Astrocyte (in vitro differentiated cells and primary cell): ENCODE measurements at regions not wholly inside any gene's neighbourhood (a gene's known extent, or its start where the extent isn't known, plus 50 kb on each side); places are given as distances from the start of the nearest gene placed in this dataset.

Experiments
- DNase-seq: peaks from one replicate; pipeline ENCODE4 v3.0.0-alpha.2; 2010; ENCODE audit warnings: low read depth
- FAIRE-seq: peaks from 2 replicates; lab custom pipeline; 2011; peaks lifted over from hg19 to GRCh38; lab: Jason Lieb, UNC
- H2AFZ ChIP-seq: 2 replicates; pipeline ENCODE4 v1.6.0; 2012; ENCODE audit warnings: low read depth, low read length, inconsistent platforms
- H3K27ac ChIP-seq: 2 replicates; pipeline ENCODE4 v1.5.1; 2011; ENCODE audit warnings: low read depth, low read length, inconsistent platforms
- H3K27me3 ChIP-seq: 2 replicates; pipeline ENCODE4 v1.6.0; 2011; ENCODE audit warnings: low read length, inconsistent platforms; ENCODE audit not compliant: insufficient read depth
- H3K36me3 ChIP-seq: 2 replicates; pipeline ENCODE4 v1.5.1; 2011; ENCODE audit warnings: low read length, inconsistent platforms; ENCODE audit not compliant: insufficient read depth
- H3K4me1 ChIP-seq: 2 replicates; pipeline ENCODE4 v1.5.1; 2011; ENCODE audit warnings: low read length, inconsistent platforms; ENCODE audit not compliant: insufficient read depth
- H3K4me2 ChIP-seq: 2 replicates; pipeline ENCODE4 v1.6.0; 2012; ENCODE audit warnings: low read length, inconsistent platforms
- H3K4me3 ChIP-seq: 2 replicates; pipeline ENCODE4 v1.5.1; 2011; ENCODE audit warnings: low read depth, mild to moderate bottlenecking, low read length, inconsistent platforms; ENCODE audit not compliant: insufficient read depth
- H3K79me2 ChIP-seq: 2 replicates; pipeline ENCODE4 v1.6.0; 2012; ENCODE audit warnings: mild to moderate bottlenecking, low read length, inconsistent platforms; ENCODE audit not compliant: insufficient read depth
- H3K9ac ChIP-seq: 2 replicates; pipeline ENCODE4 v1.6.0; 2012; ENCODE audit warnings: mild to moderate bottlenecking, low read length, inconsistent platforms
- H3K9me3 ChIP-seq: 2 replicates; pipeline ENCODE4 v1.5.1; 2012; ENCODE audit warnings: low read depth, mild to moderate bottlenecking, low read length, inconsistent platforms; ENCODE audit not compliant: insufficient read depth
- H4K20me1 ChIP-seq: 2 replicates; pipeline ENCODE4 v1.6.0; 2012; ENCODE audit warnings: low read length, inconsistent platforms; ENCODE audit not compliant: insufficient read depth
- H3K27ac Mint-ChIP-seq: one replicate; pipeline ENCODE4 v1.8.0; 2021; ENCODE audit warnings: mild to moderate bottlenecking, mixed read lengths; ENCODE audit not compliant: unreplicated experiment
- H3K27me3 Mint-ChIP-seq: one replicate; pipeline ENCODE4 v1.8.0; 2021; ENCODE audit warnings: low read depth, mixed read lengths; ENCODE audit not compliant: unreplicated experiment
- H3K36me3 Mint-ChIP-seq: one replicate; pipeline ENCODE4 v1.8.0; 2021; ENCODE audit warnings: low read depth, mixed read lengths; ENCODE audit not compliant: unreplicated experiment
- H3K4me1 Mint-ChIP-seq: one replicate; pipeline ENCODE4 v1.8.0; 2021; ENCODE audit warnings: low read depth, mixed read lengths; ENCODE audit not compliant: unreplicated experiment
- H3K4me3 Mint-ChIP-seq: one replicate; pipeline ENCODE4 v1.8.0; 2021; ENCODE audit warnings: mild to moderate bottlenecking, moderate library complexity, mixed read lengths; ENCODE audit not compliant: unreplicated experiment
- H3K9me3 Mint-ChIP-seq: one replicate; pipeline ENCODE4 v1.8.0; 2021; ENCODE audit warnings: mild to moderate bottlenecking, mixed read lengths; ENCODE audit not compliant: unreplicated experiment
- EZH2 ChIP-seq: IDR thresholded peaks from 2 replicates; pipeline ENCODE4 v1.6.1; 2012; ENCODE audit warnings: mild to moderate bottlenecking, low read length, inconsistent platforms; ENCODE audit not compliant: insufficient read depth
- TF ChIP-seq, protein P1 (sequence below): IDR thresholded peaks from 2 replicates; pipeline ENCODE4 v1.5.1; 2011; ENCODE audit warnings: low read depth, mild to moderate bottlenecking, inconsistent platforms, low read length, moderate library complexity; ENCODE audit not compliant: insufficient read depth

DNA sequence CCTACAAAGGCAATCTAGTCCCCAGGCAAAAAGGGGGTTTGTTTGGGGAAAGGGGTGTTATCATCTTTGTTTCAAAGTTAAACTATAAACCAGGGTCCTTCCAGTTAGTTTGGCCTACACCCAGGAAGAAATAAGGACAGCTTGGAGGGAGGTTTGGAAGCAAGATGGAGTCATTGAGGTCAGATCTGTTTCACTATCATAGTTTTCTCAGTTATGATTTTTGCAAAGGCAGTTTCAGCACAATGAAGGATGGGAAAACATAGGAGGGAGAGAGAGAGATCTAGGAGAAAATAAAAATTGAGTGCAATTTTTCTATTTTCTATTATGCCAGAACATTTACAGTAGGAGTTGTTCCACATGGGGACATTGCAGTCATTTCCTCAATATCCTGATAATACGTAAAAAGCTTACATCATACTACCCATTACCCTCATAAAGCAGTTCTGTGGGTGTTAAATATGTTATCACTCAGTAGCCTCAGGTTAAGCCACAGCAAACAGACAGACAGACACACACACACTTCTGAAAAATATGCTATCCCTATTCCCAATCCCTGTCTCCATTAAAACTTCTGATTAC is 401.3 kb upstream of the FAT3 start:
- no peaks in the 10 kb centered on the region for H3K36me3 ChIP-seq
- H3K9me3 ChIP-seq: no peaks in the 10 kb centered on the region
- Mint-ChIP-seq H3K9me3 (no peaks in the 10 kb centered on the region), H3K4me3 (no peak overlapping the region), H3K27ac (no peak overlapping the region), H3K36me3 (no peaks in the 10 kb centered on the region), H3K27me3 (no peaks in the 10 kb centered on the region), H3K4me1 (peaks cover 5% of the 10 kb centered on the region)
- no peaks in the 10 kb centered on the region for H3K27me3 ChIP-seq
- no peaks in the 10 kb centered on the region for H3K4me1 ChIP-seq
- TF ChIP-seq EZH2: no peak
- H3K4me3 ChIP-seq: no peak overlapping the region
- no peak overlapping the region for H3K9ac ChIP-seq
- no peak overlapping the region for H2AFZ ChIP-seq
- H3K27ac ChIP-seq: no peak overlapping the region
- H4K20me1 ChIP-seq: no peaks in the 10 kb centered on the region
- DNase-seq (no peak), FAIRE-seq (no peak)
- no peaks in the 10 kb centered on the region for H3K79me2 ChIP-seq
- no peak overlapping the region for H3K4me2 ChIP-seq

DNA sequence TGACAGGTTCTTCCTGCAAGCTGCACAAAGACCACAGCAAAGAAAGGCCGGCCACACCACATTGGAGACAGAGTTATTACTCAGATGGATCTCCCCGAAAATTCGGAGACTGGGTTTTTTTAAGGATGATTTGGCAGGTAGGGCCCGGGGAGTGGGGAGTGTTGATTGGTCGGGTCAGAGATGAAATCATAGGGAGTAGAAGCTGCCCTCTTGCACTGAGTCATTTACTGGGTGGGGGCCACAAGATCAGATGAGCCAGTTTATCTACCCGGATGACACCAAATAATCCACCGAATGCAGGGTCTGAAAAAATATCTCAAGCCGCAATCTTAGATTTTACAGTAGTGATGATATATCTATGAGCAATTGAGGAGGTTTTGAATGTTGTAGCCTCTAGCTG is 401.8 kb upstream of the FAT3 start:
- no peaks in the 10 kb centered on the region for H3K4me1 ChIP-seq
- DNase-seq: no peak
- H3K4me1 Mint-ChIP-seq: peaks cover 5% of the 10 kb centered on the region
- H3K27ac Mint-ChIP-seq: no peak overlapping the region
- H4K20me1 ChIP-seq: no peaks in the 10 kb centered on the region
- H3K9me3 Mint-ChIP-seq: no peaks in the 10 kb centered on the region
- no peak overlapping the region for H3K4me3 Mint-ChIP-seq
- TF ChIP-seq, protein P1, sequence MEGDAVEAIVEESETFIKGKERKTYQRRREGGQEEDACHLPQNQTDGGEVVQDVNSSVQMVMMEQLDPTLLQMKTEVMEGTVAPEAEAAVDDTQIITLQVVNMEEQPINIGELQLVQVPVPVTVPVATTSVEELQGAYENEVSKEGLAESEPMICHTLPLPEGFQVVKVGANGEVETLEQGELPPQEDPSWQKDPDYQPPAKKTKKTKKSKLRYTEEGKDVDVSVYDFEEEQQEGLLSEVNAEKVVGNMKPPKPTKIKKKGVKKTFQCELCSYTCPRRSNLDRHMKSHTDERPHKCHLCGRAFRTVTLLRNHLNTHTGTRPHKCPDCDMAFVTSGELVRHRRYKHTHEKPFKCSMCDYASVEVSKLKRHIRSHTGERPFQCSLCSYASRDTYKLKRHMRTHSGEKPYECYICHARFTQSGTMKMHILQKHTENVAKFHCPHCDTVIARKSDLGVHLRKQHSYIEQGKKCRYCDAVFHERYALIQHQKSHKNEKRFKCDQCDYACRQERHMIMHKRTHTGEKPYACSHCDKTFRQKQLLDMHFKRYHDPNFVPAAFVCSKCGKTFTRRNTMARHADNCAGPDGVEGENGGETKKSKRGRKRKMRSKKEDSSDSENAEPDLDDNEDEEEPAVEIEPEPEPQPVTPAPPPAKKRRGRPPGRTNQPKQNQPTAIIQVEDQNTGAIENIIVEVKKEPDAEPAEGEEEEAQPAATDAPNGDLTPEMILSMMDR: no peak
- TF ChIP-seq EZH2: no peak
- no peaks in the 10 kb centered on the region for H3K27me3 Mint-ChIP-seq
- no peak for FAIRE-seq
- no peaks in the 10 kb centered on the region for H3K27me3 ChIP-seq
- H2AFZ ChIP-seq: no peak overlapping the region
- H3K9ac ChIP-seq: no peak overlapping the region
- no peaks in the 10 kb centered on the region for H3K36me3 ChIP-seq
- H3K36me3 Mint-ChIP-seq: no peaks in the 10 kb centered on the region
- no peak overlapping the region for H3K27ac ChIP-seq
- no peak overlapping the region for H3K4me2 ChIP-seq
- no peaks in the 10 kb centered on the region for H3K79me2 ChIP-seq
- no peaks in the 10 kb centered on the region for H3K9me3 ChIP-seq
- no peak overlapping the region for H3K4me3 ChIP-seq

GRCh38 chr11:91820709-91821108 is 403.9 kb upstream of the FAT3 start:
- peaks cover 5% of the 10 kb centered on the region for H3K4me1 Mint-ChIP-seq

More at GRCh38 chr11:91820709-91821108, 403.9 kb upstream of the FAT3 start:
- FAIRE-seq (no peak), DNase-seq (no peak)
- no peaks in the 10 kb centered on the region for H3K79me2 ChIP-seq
- Mint-ChIP-seq H3K27me3 (no peaks in the 10 kb centered on the region), H3K4me3 (no peak overlapping the region), H3K9me3 (no peaks in the 10 kb centered on the region), H3K27ac (no peak overlapping the region), H3K36me3 (no peaks in the 10 kb centered on the region)
- H3K4me3 ChIP-seq: no peak overlapping the region
- H2AFZ ChIP-seq: no peak overlapping the region
- H3K4me2 ChIP-seq: no peak overlapping the region
- H3K36me3 ChIP-seq: no peaks in the 10 kb centered on the region
- H3K4me1 ChIP-seq: no peaks in the 10 kb centered on the region
- H4K20me1 ChIP-seq: no peaks in the 10 kb centered on the region
- H3K27me3 ChIP-seq: no peaks in the 10 kb centered on the region
- H3K27ac ChIP-seq: no peak overlapping the region
- no peak for TF ChIP-seq EZH2
- TF ChIP-seq, protein P1: no peak
- no peak overlapping the region for H3K9ac ChIP-seq
- no peaks in the 10 kb centered on the region for H3K9me3 ChIP-seq
